ENCODE measurements at regions not wholly inside any gene's neighbourhood (a gene's known extent, or its start where the extent isn't known, plus 50 kb on each side); places are given as distances from the start of the nearest gene placed in this dataset.

DNA sequence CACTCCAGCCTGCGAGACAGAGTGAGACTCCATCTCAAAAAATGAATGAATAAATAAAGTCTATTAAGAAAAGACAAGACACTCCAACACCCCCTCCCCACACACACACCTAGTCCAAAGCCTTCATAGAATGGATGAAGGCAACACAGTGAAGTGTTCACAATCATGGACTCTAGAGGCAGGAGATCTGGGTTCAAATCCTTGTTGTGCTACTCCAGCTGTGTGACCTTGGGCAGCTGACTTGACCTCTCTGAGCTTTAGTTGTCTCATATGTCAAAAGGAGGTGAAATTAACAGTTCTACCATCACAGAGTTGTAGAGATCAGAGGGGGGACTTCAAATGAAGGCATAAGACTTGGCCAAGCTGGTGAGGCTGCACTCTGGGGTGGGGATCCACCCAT is 95.8 kb upstream of the MAP1LC3B2 start:
- Histone ChIP-seq H3K4me1 (ENCODE audit: control insufficient read depth, insufficient read depth, low read length) (peaks cover 4% of the 10 kb centered on the region; the same call in 1 of the 2 replicates), H3K56ac (ENCODE audit: extremely low read depth, insufficient read depth, low read length) (no peak overlapping the region), H3K9ac (ENCODE audit: low read depth, low read length) (no peak overlapping the region), H3K9me1 (ENCODE audit: insufficient read depth, low read length) (no peaks in the 10 kb centered on the region; the same call in 1 of the 2 replicates), H2AK9ac (replicated peaks; ENCODE audit: low read depth, low read length, poor library complexity) (no peak overlapping the region), H4K20me1 (ENCODE audit: insufficient read depth, low read length) (no peaks in the 10 kb centered on the region), H2BK5ac (ENCODE audit: low read depth, low read length, poor library complexity, severe bottlenecking) (no peak overlapping the region), H2BK15ac (ENCODE audit: low read depth, low read length) (no peak overlapping the region), H4K91ac (ENCODE audit: insufficient read depth, low read depth, low read length) (no peak overlapping the region), H3K4ac (ENCODE audit: low read depth, low read length) (no peak overlapping the region), H4K5ac (ENCODE audit: low read depth, low read length) (no peak overlapping the region), H3K4me2 (ENCODE audit: low read depth, low read length) (no peak overlapping the region), H2AK5ac (ENCODE audit: low read depth, low read length) (peak overlapping the region; percentile 56; the same call in 1 of the 2 replicates), H3K14ac (replicated peaks; ENCODE audit: low read depth, low read length) (no peak overlapping the region), H2BK20ac (ENCODE audit: low read depth, low read length) (no peak overlapping the region), H2AFZ (replicated peaks; ENCODE audit: low read length, poor library complexity) (no peak overlapping the region), H3K18ac (ENCODE audit: low read depth, low read length) (no peak overlapping the region), H3K27ac (ENCODE audit: insufficient read depth, low read length) (no peak overlapping the region), H3K23ac (ENCODE audit: low read depth, low read length) (no peak overlapping the region), H3K27me3 (ENCODE audit: control insufficient read depth, insufficient read depth, low read length) (no peaks in the 10 kb centered on the region), H3K36me3 (ENCODE audit: control insufficient read depth, insufficient read depth, low read length) (no peaks in the 10 kb centered on the region), H4K8ac (ENCODE audit: low read depth in 2 of 2, low read length in 2 of 2) (no peak overlapping the region), H3K9me3 (ENCODE audit: control insufficient read depth, insufficient read depth, low read length) (no peaks in the 10 kb centered on the region), H3K79me1 (ENCODE audit: low read depth in 1 of 2, low read length in 2 of 2) (no peaks in the 10 kb centered on the region), H2BK120ac (ENCODE audit: low read depth, low read length) (no peak overlapping the region), H3K4me3 (ENCODE audit: insufficient read depth, low read depth, low read length) (no peak overlapping the region)
- in situ Hi-C loops (cut with MboI; ENCODE audit: low sequenced_read_pairs) (no loop called here), dilution Hi-C loops (cut with HindIII; ENCODE audit: low sequenced_read_pairs, unreplicated experiment) (no loop called here), intact Hi-C loops (cut with micrococcal nuclease) (no loop called here)
- DNase-seq = no peak
- no CpG with 5 or more reads among the region's 1 CpG for WGBS, 2 experiments (ENCODE audit: extremely low coverage in 2 of 2, insufficient read length in 1 of 2)
- ChIA-PET CTCF (no interaction called here), POLR2A (ENCODE audit: unreplicated experiment) (no interaction called here)
- no TSS peak for BruUV-seq (replicated peaks)
- no peak for TF ChIP-seq CHD1 (IDR thresholded peaks at IDR 0.05; ENCODE audit: low read depth, low read length)
- no peak for TF ChIP-seq CEBPB (IDR thresholded peaks at IDR 0.05; ENCODE audit: low read depth, low read length)
- TF ChIP-seq RFX5 (IDR thresholded peaks at IDR 0.05; ENCODE audit: low read depth, low read length) = no peak
- no peak for TF ChIP-seq SMC3 (IDR thresholded peaks at IDR 0.05; ENCODE audit: low read depth, low read length)
- TF ChIP-seq NFE2L2 (IDR thresholded peaks at IDR 0.05; ENCODE audit: low read depth, low read length) = no peak
- TF ChIP-seq, protein P1, sequence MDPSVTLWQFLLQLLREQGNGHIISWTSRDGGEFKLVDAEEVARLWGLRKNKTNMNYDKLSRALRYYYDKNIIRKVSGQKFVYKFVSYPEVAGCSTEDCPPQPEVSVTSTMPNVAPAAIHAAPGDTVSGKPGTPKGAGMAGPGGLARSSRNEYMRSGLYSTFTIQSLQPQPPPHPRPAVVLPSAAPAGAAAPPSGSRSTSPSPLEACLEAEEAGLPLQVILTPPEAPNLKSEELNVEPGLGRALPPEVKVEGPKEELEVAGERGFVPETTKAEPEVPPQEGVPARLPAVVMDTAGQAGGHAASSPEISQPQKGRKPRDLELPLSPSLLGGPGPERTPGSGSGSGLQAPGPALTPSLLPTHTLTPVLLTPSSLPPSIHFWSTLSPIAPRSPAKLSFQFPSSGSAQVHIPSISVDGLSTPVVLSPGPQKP (IDR thresholded peaks at IDR 0.05; ENCODE audit: borderline replicate concordance, low read depth, low read length) = no peak
- TF ChIP-seq, protein P2, sequence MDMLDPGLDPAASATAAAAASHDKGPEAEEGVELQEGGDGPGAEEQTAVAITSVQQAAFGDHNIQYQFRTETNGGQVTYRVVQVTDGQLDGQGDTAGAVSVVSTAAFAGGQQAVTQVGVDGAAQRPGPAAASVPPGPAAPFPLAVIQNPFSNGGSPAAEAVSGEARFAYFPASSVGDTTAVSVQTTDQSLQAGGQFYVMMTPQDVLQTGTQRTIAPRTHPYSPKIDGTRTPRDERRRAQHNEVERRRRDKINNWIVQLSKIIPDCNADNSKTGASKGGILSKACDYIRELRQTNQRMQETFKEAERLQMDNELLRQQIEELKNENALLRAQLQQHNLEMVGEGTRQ (IDR thresholded peaks at IDR 0.05; ENCODE audit: low read depth, low read length) = no peak
- TF ChIP-seq MAFK (IDR thresholded peaks at IDR 0.05; ENCODE audit: low read depth, low read length) = no peak
- TF ChIP-seq MAZ (IDR thresholded peaks at IDR 0.05; ENCODE audit: borderline replicate concordance, low read depth, low read length) = no peak
- no peak for TF ChIP-seq RAD21 (IDR thresholded peaks at IDR 0.05; ENCODE audit: low read length)
- no peak for TF ChIP-seq RCOR1 (IDR thresholded peaks at IDR 0.05; ENCODE audit: insufficient replicate concordance, low read length)
- no peak for TF ChIP-seq BHLHE40 (IDR thresholded peaks at IDR 0.05; ENCODE audit: low read depth, low read length)
- no peak for TF ChIP-seq POLR2A (IDR thresholded peaks at IDR 0.05; ENCODE audit: low read depth, low read length)
- TF ChIP-seq MXI1 (IDR thresholded peaks at IDR 0.05; ENCODE audit: borderline replicate concordance, low read depth, low read length) = no peak
- no peak for TF ChIP-seq FOS (IDR thresholded peaks at IDR 0.05; ENCODE audit: low read depth, low read length)
- TF ChIP-seq, protein P3, sequence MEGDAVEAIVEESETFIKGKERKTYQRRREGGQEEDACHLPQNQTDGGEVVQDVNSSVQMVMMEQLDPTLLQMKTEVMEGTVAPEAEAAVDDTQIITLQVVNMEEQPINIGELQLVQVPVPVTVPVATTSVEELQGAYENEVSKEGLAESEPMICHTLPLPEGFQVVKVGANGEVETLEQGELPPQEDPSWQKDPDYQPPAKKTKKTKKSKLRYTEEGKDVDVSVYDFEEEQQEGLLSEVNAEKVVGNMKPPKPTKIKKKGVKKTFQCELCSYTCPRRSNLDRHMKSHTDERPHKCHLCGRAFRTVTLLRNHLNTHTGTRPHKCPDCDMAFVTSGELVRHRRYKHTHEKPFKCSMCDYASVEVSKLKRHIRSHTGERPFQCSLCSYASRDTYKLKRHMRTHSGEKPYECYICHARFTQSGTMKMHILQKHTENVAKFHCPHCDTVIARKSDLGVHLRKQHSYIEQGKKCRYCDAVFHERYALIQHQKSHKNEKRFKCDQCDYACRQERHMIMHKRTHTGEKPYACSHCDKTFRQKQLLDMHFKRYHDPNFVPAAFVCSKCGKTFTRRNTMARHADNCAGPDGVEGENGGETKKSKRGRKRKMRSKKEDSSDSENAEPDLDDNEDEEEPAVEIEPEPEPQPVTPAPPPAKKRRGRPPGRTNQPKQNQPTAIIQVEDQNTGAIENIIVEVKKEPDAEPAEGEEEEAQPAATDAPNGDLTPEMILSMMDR (conservative IDR thresholded peaks at IDR 0.05; ENCODE audit: low read depth, low read length) = no peak
- ATAC-seq (ENCODE audit: low read depth) = no peak

All from IMR-90 (cell line).